ES-I3 (cell line): ENCODE measurements at regions not wholly inside any gene's neighbourhood (a gene's known extent, or its start where the extent isn't known, plus 50 kb on each side); places are given as distances from the start of the nearest gene placed in this dataset.

ENCODE experiments used
- H3K36me3 ChIP-seq: 2 replicates; pipeline ENCODE4 v1.6.1; 2013; ENCODE audit warnings: mild to moderate bottlenecking, low read length, control low read depth, moderate library complexity; ENCODE audit not compliant: insufficient read depth
- H3K4me1 ChIP-seq: 2 replicates; pipeline ENCODE4 v1.6.1; 2013; ENCODE audit warnings: mild to moderate bottlenecking, control low read depth, low read length; ENCODE audit not compliant: insufficient read depth
- H3K9ac ChIP-seq: 2 replicates; pipeline ENCODE4 v1.6.1; 2013; ENCODE audit warnings: low read depth, mild to moderate bottlenecking, low read length, moderate library complexity
- H3K9me3 ChIP-seq: 2 replicates; pipeline ENCODE4 v1.6.1; 2013; ENCODE audit warnings: mild to moderate bottlenecking, low read length, moderate library complexity; ENCODE audit not compliant: control insufficient read depth, insufficient read depth

DNA sequence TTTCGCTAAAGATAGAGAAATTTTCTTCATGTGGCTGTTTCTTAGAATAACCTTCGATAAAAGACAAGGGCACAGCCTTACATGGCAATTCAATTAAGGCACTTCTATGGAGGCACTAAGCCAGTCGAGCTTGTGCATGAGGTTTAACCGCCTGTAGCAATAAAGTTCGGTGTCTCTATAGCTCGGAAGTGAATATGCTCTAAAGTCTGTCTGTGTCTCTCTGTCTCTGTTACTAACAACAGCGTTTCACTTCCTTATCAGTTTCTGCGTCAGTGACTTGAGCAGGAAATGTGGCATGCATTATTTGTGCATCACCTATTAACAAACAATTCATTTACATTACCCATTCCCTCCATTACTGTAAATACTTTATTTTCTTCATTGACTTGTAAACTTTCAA, 365.1 kb upstream of the NETO1 start:
- H3K4me1 ChIP-seq: 0 out of 2 replicates have a peak, but pooled peaks cover 2% of the 10 kb centered on the region
- no peaks in the 10 kb centered on the region for H3K9me3 ChIP-seq
- no peak overlapping the region for H3K9ac ChIP-seq
- H3K36me3 ChIP-seq: no peaks in the 10 kb centered on the region

GRCh38 chr18:73220663-73221062, 352.9 kb upstream of the NETO1 start:
- H3K9me3 ChIP-seq: peaks cover 34% of the 10 kb centered on the region; the same call in 1 of the 2 replicates
- H3K4me1 ChIP-seq: no peaks in the 10 kb centered on the region

DNA sequence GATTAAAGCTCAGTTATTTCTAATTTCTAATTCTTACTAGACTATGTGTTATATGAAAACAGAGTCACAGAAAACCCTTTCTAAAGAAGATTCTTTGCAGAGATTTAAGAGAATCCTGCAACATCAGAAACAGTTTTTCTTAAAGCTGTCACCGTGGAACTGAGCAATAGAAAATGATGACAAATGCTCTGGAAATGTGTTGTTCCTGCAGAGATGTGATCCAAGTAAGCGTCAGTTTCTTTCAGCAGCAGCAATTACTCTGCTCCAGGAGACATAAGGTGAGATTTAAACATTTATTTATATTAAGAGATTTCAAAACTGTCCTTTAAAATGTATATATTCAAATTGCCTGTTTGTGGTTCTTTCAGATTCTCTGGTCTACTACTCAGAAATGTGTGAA, 350.5 kb upstream of the NETO1 start:
- Histone ChIP-seq H3K36me3 (no peaks in the 10 kb centered on the region; the same call in 1 of the 2 replicates), H3K9ac (no peak overlapping the region), H3K4me1 (no peaks in the 10 kb centered on the region), H3K9me3 (peaks cover 31% of the 10 kb centered on the region; the same call in 1 of the 2 replicates)

More at GRCh38 chr18:73220663-73221062, 352.9 kb upstream of the NETO1 start:
- H3K36me3 ChIP-seq: no peaks in the 10 kb centered on the region; the same call in 1 of the 2 replicates
- H3K9ac ChIP-seq: no peak overlapping the region

GRCh38 chr18:73214970-73215369, 347.2 kb upstream of the NETO1 start:
- H3K9ac ChIP-seq: no peak overlapping the region
- H3K9me3 ChIP-seq: peaks cover 12% of the 10 kb centered on the region; the same call in 1 of the 2 replicates
- no peaks in the 10 kb centered on the region for H3K36me3 ChIP-seq
- no peaks in the 10 kb centered on the region for H3K4me1 ChIP-seq

DNA sequence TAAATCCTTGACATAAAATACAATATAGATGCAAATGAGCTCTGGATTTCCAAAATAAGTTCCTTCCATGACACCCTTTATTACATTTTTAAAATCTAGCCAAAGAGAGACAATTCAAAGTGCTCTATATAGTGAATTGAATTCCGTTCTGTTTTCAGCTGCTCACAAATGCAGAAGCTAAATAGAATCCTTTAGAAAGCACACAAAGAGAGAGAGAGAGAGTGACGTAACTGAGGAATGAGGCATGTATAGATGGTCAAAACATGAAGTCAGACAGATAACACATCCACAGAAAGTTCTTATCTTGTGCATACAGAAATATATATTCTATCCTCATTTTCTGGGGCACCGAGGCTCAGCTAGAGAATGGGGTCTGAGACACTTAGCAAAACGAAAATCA, 344.7 kb upstream of the NETO1 start:
- no peaks in the 10 kb centered on the region for H3K9me3 ChIP-seq
- no peaks in the 10 kb centered on the region for H3K36me3 ChIP-seq
- H3K4me1 ChIP-seq: no peaks in the 10 kb centered on the region
- no peak overlapping the region for H3K9ac ChIP-seq

- H3K9me3 ChIP-seq: no peaks in the 10 kb centered on the region
- H3K4me1 ChIP-seq: no peaks in the 10 kb centered on the region
- no peak overlapping the region for H3K9ac ChIP-seq
- H3K36me3 ChIP-seq: no peaks in the 10 kb centered on the region
Measured at GRCh38 chr18:73201940-73202339, 334.2 kb upstream of the NETO1 start.

- H3K4me1 ChIP-seq: no peaks in the 10 kb centered on the region
- H3K9ac ChIP-seq: no peak overlapping the region
Measured at GRCh38 chr18:73199151-73199550, 331.4 kb upstream of the NETO1 start.

DNA sequence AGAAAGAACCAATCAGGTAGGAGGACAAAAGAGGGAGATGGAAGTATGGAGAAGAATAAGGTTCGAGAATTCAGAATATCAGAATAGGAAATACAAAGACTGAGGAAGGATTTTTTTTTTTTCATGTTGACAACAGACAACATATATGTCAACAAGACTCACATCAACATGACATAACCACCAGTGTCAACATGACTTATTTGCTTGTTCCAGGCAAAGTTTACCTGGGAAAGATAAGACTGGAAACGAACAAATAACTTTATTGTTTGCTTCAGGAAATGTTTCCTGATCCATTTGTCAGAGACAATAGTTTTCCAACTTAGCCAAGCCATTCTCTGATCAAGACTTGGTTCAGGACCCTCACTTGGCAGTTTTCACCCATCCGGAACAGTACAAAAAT, 321.9 kb upstream of the NETO1 start:
- H3K36me3 ChIP-seq: no peaks in the 10 kb centered on the region
- H3K4me1 ChIP-seq: no peaks in the 10 kb centered on the region
- no peaks in the 10 kb centered on the region for H3K9me3 ChIP-seq
- no peak overlapping the region for H3K9ac ChIP-seq

More at GRCh38 chr18:73199151-73199550, 331.4 kb upstream of the NETO1 start:
- no peaks in the 10 kb centered on the region for H3K9me3 ChIP-seq
- H3K36me3 ChIP-seq: no peaks in the 10 kb centered on the region

- H3K9ac ChIP-seq: no peak overlapping the region
- no peaks in the 10 kb centered on the region for H3K4me1 ChIP-seq
- no peaks in the 10 kb centered on the region for H3K36me3 ChIP-seq
- no peaks in the 10 kb centered on the region for H3K9me3 ChIP-seq
Measured at GRCh38 chr18:73168236-73168635, 300.4 kb upstream of the NETO1 start.

DNA sequence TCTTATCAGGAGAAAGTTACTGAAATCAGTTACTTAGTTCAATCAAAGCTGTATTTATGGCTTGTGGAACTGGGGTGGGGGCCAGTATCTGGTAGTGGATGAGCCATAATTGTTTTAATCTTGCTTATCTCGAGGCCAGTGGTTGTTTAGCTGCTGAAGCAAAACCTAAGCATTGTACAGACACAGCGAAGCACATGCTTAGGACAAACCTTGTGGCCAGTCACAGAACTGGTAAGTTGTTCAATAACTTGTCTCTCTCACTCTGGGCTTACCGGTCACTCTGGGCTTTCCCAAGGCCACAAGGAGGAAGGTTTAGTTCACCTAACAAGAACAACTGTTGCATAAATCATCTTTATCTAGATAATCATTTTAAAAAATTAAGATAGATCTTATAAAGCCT, 296.6 kb upstream of the NETO1 start:
- no peaks in the 10 kb centered on the region for H3K36me3 ChIP-seq
- H3K9me3 ChIP-seq: no peaks in the 10 kb centered on the region
- H3K4me1 ChIP-seq: no peaks in the 10 kb centered on the region; the same call in 1 of the 2 replicates
- no peak overlapping the region for H3K9ac ChIP-seq

DNA sequence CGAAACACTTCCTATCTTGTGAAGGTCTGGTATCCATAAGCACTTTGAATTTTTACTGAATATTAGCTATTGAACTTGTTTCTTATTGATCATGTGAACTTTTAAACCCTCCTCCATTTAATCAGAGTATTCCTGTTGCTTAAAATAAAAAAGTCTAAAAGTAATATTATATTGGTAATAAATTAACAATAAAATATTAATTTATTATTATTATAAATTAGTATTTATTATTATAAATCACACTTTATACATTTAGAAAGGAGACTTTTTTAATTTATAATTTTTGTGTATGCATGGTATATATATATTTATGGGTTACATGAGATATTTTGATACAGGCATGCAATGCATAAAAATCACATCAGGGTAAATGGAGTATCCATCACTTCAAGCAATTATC, 295.4 kb upstream of the NETO1 start:
- Histone ChIP-seq H3K4me1 (no peaks in the 10 kb centered on the region; the same call in 1 of the 2 replicates), H3K36me3 (no peaks in the 10 kb centered on the region), H3K9ac (no peak overlapping the region), H3K9me3 (no peaks in the 10 kb centered on the region)

DNA sequence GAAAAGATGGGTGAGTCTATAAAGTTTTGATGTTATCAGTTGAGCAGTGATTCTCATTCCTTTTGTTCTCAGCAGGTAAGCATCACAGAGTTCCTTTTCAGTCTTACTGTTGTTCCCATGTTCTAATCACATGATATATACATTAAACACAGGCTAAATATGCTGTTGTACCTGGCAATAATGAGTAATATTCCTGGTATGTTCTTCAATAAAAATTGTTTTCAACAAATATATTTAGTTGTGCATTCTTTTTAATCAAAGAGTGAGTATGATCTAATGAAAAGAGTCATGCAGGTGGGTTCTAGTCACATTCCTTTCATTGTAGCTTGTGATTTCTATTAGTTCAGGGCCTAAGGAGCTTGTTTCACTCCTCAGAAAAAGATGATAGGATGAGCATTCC, 288.3 kb upstream of the NETO1 start:
- H3K36me3 ChIP-seq: no peaks in the 10 kb centered on the region
- no peak overlapping the region for H3K9ac ChIP-seq
- no peaks in the 10 kb centered on the region for H3K9me3 ChIP-seq
- H3K4me1 ChIP-seq: no peaks in the 10 kb centered on the region; the same call in 1 of the 2 replicates

DNA sequence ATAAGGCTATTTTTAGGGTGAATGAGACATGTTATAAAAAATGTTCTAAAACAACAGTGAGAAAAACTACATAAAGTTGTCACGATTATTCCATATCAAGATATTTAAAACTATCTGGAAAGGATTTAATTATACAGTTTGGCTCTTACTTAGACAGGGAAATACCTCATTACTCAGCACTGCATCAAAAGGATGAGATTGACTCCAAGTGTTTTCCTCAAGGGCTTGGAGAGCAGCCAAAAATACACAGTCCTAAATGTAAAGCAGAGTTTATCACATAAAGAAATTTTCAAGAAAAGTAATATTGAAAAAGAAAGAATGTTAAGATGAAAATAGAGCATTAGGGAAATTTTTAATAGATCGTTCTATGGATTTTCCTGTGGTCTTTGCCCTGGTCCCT, 285.5 kb upstream of the NETO1 start:
- no peak overlapping the region for H3K9ac ChIP-seq
- H3K9me3 ChIP-seq: no peaks in the 10 kb centered on the region
- no peaks in the 10 kb centered on the region for H3K36me3 ChIP-seq
- no peaks in the 10 kb centered on the region; the same call in 1 of the 2 replicates for H3K4me1 ChIP-seq

DNA sequence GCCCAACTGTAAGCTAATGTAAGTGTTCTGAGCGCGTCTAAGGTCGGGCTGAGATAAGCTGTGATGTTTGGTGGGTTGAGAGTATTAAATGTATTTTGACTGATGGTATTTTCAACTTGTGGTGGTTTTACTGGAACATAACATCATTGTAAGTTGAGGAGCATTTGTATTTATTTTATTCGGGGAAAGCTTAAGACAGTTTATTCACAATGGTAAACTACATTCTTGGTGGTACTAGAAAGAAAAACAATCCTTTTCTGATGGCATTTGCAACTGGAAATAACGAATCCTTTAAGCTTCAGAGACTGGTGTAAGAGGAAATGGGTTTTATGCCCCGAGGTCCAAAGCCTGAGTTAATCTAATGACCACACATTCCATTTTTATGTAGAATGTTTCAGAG, 283.3 kb upstream of the NETO1 start:
- H3K9ac ChIP-seq: no peak overlapping the region
- H3K4me1 ChIP-seq: no peaks in the 10 kb centered on the region; the same call in 1 of the 2 replicates
- no peaks in the 10 kb centered on the region for H3K9me3 ChIP-seq
- H3K36me3 ChIP-seq: no peaks in the 10 kb centered on the region

GRCh38 chr18:73150199-73150598, 282.4 kb upstream of the NETO1 start:
- H3K4me1 ChIP-seq: no peaks in the 10 kb centered on the region; the same call in 1 of the 2 replicates
- no peak overlapping the region for H3K9ac ChIP-seq
- no peaks in the 10 kb centered on the region for H3K36me3 ChIP-seq
- H3K9me3 ChIP-seq: no peaks in the 10 kb centered on the region

GRCh38 chr18:73147590-73147989, 279.8 kb upstream of the NETO1 start:
- H3K9ac ChIP-seq: no peak overlapping the region
- no peaks in the 10 kb centered on the region; the same call in 1 of the 2 replicates for H3K4me1 ChIP-seq
- no peaks in the 10 kb centered on the region for H3K9me3 ChIP-seq
- no peaks in the 10 kb centered on the region for H3K36me3 ChIP-seq
